H54 (cell line): ENCODE measurements at regions not wholly inside any gene's neighbourhood (a gene's known extent, or its start where the extent isn't known, plus 50 kb on each side); places are given as distances from the start of the nearest gene placed in this dataset.

Source experiments
- DNase-seq: peaks from one replicate; pipeline ENCODE4 v3.0.0; 2011; ENCODE audit warnings: low spot score, mixed read lengths; ENCODE audit not compliant: insufficient read length
- FAIRE-seq: peaks from 3 replicates; lab custom pipeline; 2011; peaks lifted over from hg19 to GRCh38; lab: Jason Lieb, UNC
- POLR2A ChIP-seq: IDR thresholded peaks from 2 replicates; pipeline ENCODE4 v1.6.1; 2011; ENCODE audit warnings: low read depth, mild to moderate bottlenecking, low read length

- FAIRE-seq = no peak
- DNase-seq = no peak
- TF ChIP-seq POLR2A = no peak
These were observed 347.9 kb upstream of the SEMA6A start for GRCh38 chr5:116922532-116922931.

DNA sequence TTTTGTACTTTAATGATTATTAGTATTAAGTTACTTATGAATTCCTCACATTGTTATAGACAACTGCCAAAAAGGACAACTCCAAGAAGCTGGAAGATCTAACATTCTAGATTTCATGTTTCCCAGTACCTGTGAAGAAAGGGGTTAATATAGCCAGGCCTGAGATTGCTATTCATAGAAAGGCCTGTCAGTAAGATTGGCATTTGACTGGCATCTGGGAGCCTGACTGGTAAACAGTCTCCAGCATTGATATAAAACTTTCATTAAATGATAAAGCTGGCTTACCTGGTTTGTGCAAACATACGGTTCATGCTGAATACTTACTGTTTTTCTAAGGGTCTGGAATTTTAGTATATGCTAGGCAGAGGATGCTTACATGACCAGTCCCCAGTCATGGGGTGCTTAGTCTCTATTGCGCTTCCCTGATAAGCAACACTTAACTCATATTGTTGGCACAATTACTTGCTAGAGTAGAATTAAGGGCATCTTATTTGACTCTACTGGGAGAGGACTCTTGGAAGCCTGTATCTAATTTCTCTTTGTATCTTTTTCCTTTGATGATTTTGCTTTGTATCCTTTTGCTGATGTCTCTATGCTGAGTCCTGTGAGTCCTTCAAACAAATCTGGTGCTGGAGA is 340.4 kb upstream of the SEMA6A start:
- DNase-seq = no peak
- no peak for TF ChIP-seq POLR2A
- no peak for FAIRE-seq

DNA sequence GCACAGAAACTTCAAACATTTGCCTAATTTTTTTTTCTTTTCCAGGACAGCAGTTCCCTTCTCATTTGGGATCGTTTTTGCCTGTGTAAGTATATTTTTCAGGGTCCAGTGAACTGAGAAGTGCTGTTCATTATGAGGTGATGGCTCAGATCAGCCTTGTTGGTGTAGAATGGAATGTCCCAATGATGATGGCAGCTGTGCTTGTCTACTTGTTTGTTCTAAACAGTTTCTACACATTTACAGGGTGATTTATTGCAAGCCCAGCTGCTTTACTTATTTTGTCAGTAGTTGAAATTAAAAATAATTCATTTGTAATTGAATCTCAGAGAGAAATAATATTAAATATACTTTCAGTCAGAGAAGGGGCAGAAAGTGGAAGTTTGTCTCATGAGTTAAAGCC is 337.6 kb upstream of the SEMA6A start:
- DNase-seq (no peak), FAIRE-seq (no peak)
- no peak for TF ChIP-seq POLR2A

GRCh38 chr5:116911074-116911473 is 336.5 kb upstream of the SEMA6A start:
- no peak for TF ChIP-seq POLR2A
- FAIRE-seq = no peak
- no peak for DNase-seq

GRCh38 chr5:116908537-116908936 is 333.9 kb upstream of the SEMA6A start:
- FAIRE-seq (no peak), DNase-seq (no peak)

GRCh38 chr5:116905885-116906284 is 331.3 kb upstream of the SEMA6A start:
- TF ChIP-seq POLR2A = no peak
- FAIRE-seq = no peak
- DNase-seq = no peak

More at GRCh38 chr5:116908537-116908936, 333.9 kb upstream of the SEMA6A start:
- TF ChIP-seq POLR2A = no peak

GRCh38 chr5:116900793-116901192 is 326.2 kb upstream of the SEMA6A start:
- TF ChIP-seq POLR2A = no peak
- FAIRE-seq = no peak
- no peak for DNase-seq

GRCh38 chr5:116898917-116899316 is 324.3 kb upstream of the SEMA6A start:
- FAIRE-seq = no peak
- no peak for TF ChIP-seq POLR2A
- DNase-seq = no peak

DNA sequence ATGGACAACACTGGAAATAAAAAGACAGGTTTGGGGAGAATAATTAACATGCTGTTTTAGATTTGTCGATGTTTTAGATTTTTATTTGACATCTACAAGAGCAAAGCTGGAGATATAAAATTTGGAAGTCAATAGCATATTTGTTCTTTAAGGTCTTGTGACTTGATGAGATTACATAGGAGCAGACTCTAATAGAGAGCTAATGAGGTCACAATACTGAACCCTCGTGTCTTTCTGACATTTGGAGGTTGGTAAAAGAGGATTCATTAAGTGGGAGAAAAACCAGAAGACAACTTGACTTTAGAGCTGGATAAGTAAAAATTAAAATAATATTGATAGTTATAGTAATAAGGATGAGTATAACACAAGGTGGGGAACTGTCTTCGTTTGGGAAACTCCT is 322.7 kb upstream of the SEMA6A start:
- no peak for TF ChIP-seq POLR2A
- FAIRE-seq (no peak), DNase-seq (no peak)

DNA sequence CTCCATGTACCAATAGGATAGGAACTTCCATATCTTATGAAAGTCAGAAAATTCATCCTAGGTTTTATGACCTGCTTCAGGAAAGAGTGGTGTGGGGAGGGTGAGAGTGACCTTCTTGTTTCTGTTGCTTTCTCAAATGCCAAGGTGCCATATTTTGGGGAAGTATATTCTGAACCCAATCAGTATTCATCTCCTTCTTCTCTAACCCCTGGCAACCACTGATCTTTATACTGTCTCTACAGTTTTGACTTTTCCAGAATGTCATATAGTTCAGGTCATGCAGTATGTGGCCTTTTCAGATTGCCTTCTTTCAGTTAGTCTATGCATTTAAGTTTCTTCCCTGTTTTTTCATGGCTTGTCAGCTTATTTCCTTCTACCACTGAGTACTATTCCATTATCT is 321.4 kb upstream of the SEMA6A start:
- DNase-seq = no peak
- no peak for TF ChIP-seq POLR2A
- no peak for FAIRE-seq

DNA sequence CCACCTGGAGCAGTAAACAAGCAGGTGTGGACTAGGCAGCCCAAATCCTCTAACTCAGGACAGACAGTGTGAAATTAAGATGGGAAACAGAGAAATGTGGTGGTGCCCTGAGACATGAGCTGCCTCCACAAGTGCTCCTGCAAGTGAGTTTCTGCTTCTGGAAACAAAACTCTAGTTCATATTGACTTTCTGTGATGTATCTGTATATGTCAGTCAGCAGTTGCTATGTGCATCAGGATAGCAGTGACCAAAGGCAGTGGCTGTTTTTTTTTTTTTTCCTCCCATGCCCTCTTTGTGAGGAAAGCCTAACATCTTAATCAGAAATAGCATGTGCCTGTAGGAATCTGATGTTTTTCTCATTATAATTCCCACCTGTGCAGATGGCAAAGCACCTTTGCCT is 318.4 kb upstream of the SEMA6A start:
- no peak for TF ChIP-seq POLR2A
- no peak for FAIRE-seq
- DNase-seq = no peak

- DNase-seq = no peak
- no peak for TF ChIP-seq POLR2A
- no peak for FAIRE-seq
These were observed 312.5 kb upstream of the SEMA6A start for GRCh38 chr5:116887104-116887503.

GRCh38 chr5:116885825-116886224 is 311.2 kb upstream of the SEMA6A start:
- DNase-seq = no peak
- no peak for FAIRE-seq
- TF ChIP-seq POLR2A = no peak

- FAIRE-seq (no peak), DNase-seq (no peak)
- no peak for TF ChIP-seq POLR2A
These were observed 309.3 kb upstream of the SEMA6A start for GRCh38 chr5:116883875-116884274.

DNA sequence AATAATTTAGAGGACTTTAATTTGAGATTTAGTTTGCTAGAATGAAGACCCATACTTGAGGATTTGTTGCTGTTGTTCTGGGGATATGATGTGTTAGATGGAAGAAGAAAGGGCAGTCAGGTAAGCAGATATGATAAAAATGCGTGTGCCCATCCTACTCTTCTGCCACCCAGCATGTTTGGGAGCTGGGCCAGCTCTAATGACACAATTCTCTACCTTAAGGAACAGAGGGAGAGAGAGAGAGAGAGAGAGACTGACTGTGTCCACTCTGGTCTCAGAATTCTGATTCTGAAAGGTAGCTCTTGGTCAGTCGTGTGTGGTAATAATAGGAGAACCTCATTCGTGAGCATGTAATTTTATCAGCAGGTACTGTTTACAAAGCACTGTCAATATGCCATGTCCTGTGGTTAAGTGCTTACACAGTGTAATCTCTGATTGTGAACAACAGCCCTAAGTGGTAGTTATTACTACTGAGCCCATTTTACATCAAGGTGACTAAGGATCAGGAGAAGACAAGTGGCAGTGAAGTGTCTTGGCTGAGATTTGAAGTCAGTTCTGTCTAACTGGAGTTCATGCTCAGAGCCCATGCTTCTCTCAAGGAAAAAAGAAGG is 307.4 kb upstream of the SEMA6A start:
- FAIRE-seq (no peak), DNase-seq (no peak)
- no peak for TF ChIP-seq POLR2A
